ENCODE measurements at regions not wholly inside any gene's neighbourhood (a gene's known extent, or its start where the extent isn't known, plus 50 kb on each side); places are given as distances from the start of the nearest gene placed in this dataset.
"Not testable (repeated sequence)": the region's sequence is repeated elsewhere in the genome, so short reads cannot be mapped to it uniquely, and the experiment has no call there.

GRCh38 chr10:9057293-9057692, 1002.8 kb downstream of the GATA3 start:
- not testable (repeated sequence) for TF ChIP-seq CTCF, POLR2A (IDR thresholded peaks at IDR 0.05)

All from thyroid gland (tissue), 4 donors.